Stimulated activated CD4-positive, alpha-beta T cell treated with anti-CD3 and anti-CD28 coated beads, Interleukin-1b, Interleukin-23, amount 100 ng/mL, for 24 hours (primary cell): ENCODE measurements at regions not wholly inside any gene's neighbourhood (a gene's known extent, or its start where the extent isn't known, plus 50 kb on each side); places are given as distances from the start of the nearest gene placed in this dataset.
"Not testable (repeated sequence)": the region's sequence is repeated elsewhere in the genome, so short reads cannot be mapped to it uniquely, and the experiment has no call there.

ENCODE experiments used
- DNase-seq, 4 experiments: peaks; one replicate each; pipeline ENCODE4 v3.0.0-alpha.2; 2020; ENCODE audit warnings: low read depth in 4 of 4, low spot score in 1 of 4

GRCh38 chr12:73002504-73002903, 730.3 kb downstream of the TRHDE start:
- DNase-seq, result not testable (repeated sequence)

- not testable (repeated sequence) for DNase-seq
Observed at GRCh38 chr12:73009138-73009834, 737.1 kb downstream of the TRHDE start.

- DNase-seq, result no peak
Observed at GRCh38 chr12:73017981-73018380, 745.8 kb downstream of the TRHDE start.

- no peak for DNase-seq
Observed at GRCh38 chr12:73053893-73054292, 781.7 kb downstream of the TRHDE start.

- DNase-seq, result no peak
Observed at GRCh38 chr12:73057428-73057827, 785.3 kb downstream of the TRHDE start.

GRCh38 chr12:73065913-73066312, 793.7 kb downstream of the TRHDE start:
- DNase-seq, result no peak

GRCh38 chr12:73067616-73068015, 795.4 kb downstream of the TRHDE start:
- no peak for DNase-seq

- DNase-seq, result no peak
Observed at GRCh38 chr12:73072214-73072613, 800.0 kb downstream of the TRHDE start.

GRCh38 chr12:73076760-73077159, 804.6 kb downstream of the TRHDE start:
- DNase-seq, result no peak

- no peak for DNase-seq
Observed at GRCh38 chr12:73083736-73084135, 811.6 kb downstream of the TRHDE start.

- no peak for DNase-seq
Observed at GRCh38 chr12:73106296-73106695, 834.1 kb downstream of the TRHDE start.

- DNase-seq, result no peak
Observed at GRCh38 chr12:73106896-73107295, 834.7 kb downstream of the TRHDE start.

- DNase-seq, result no peak
Observed at GRCh38 chr12:73110816-73111215, 838.6 kb downstream of the TRHDE start.

GRCh38 chr12:73112035-73112816, 840.1 kb downstream of the TRHDE start:
- DNase-seq, result no peak

GRCh38 chr12:73124480-73124879, 852.3 kb downstream of the TRHDE start:
- no peak for DNase-seq

- DNase-seq, result no peak
Observed at GRCh38 chr12:73125148-73125547, 853.0 kb downstream of the TRHDE start.

- DNase-seq, result no peak
Observed at GRCh38 chr12:73136386-73136785, 864.2 kb downstream of the TRHDE start.

GRCh38 chr12:73139642-73140041, 867.5 kb downstream of the TRHDE start:
- DNase-seq, result not testable (repeated sequence)

GRCh38 chr12:73158341-73158740, 886.2 kb downstream of the TRHDE start:
- no peak for DNase-seq

GRCh38 chr12:73159954-73160353, 887.8 kb downstream of the TRHDE start:
- no peak for DNase-seq

GRCh38 chr12:73161970-73162369, 889.8 kb downstream of the TRHDE start:
- DNase-seq, result no peak

- DNase-seq, result no peak
Observed at GRCh38 chr12:73180734-73181133, 908.6 kb downstream of the TRHDE start.

GRCh38 chr12:73181244-73181643, 909.1 kb downstream of the TRHDE start:
- DNase-seq, result no peak
